ENCODE measurements at regions not wholly inside any gene's neighbourhood (a gene's known extent, or its start where the extent isn't known, plus 50 kb on each side); places are given as distances from the start of the nearest gene placed in this dataset.
"Not testable (repeated sequence)": the region's sequence is repeated elsewhere in the genome, so short reads cannot be mapped to it uniquely, and the experiment has no call there.

GRCh38 chr2:83960371-83960770, 498.7 kb downstream of the SUCLG1 start:
- DNase-seq: no peak

- DNase-seq: no peak
These were observed 499.8 kb downstream of the SUCLG1 start for GRCh38 chr2:83959266-83959665.

- no peak for DNase-seq
These were observed 502.1 kb downstream of the SUCLG1 start for GRCh38 chr2:83956991-83957390.

GRCh38 chr2:83953697-83954096, 505.4 kb downstream of the SUCLG1 start:
- no peak for DNase-seq

GRCh38 chr2:83951378-83951947, 507.6 kb downstream of the SUCLG1 start:
- no peak for DNase-seq

- no peak for DNase-seq
These were observed 509.7 kb downstream of the SUCLG1 start for GRCh38 chr2:83949361-83949760.

GRCh38 chr2:83944191-83944590, 514.9 kb downstream of the SUCLG1 start:
- no peak for DNase-seq

- no peak for DNase-seq
These were observed 515.8 kb downstream of the SUCLG1 start for GRCh38 chr2:83943265-83943664.

- no peak for DNase-seq
These were observed 517.2 kb downstream of the SUCLG1 start for GRCh38 chr2:83941886-83942285.

GRCh38 chr2:83933749-83934148, 525.3 kb downstream of the SUCLG1 start:
- no peak for DNase-seq

- DNase-seq: no peak
These were observed 535.5 kb downstream of the SUCLG1 start for GRCh38 chr2:83923531-83923930.

GRCh38 chr2:83916559-83916958, 542.5 kb downstream of the SUCLG1 start:
- DNase-seq: no peak

GRCh38 chr2:83915381-83915780, 543.7 kb downstream of the SUCLG1 start:
- no peak for DNase-seq

GRCh38 chr2:83908750-83909149, 550.3 kb downstream of the SUCLG1 start:
- no peak for DNase-seq

- DNase-seq: no peak
These were observed 557.8 kb downstream of the SUCLG1 start for GRCh38 chr2:83901317-83901716.

GRCh38 chr2:83900862-83901261, 558.2 kb downstream of the SUCLG1 start:
- DNase-seq: no peak

- no peak for DNase-seq
These were observed 559.8 kb downstream of the SUCLG1 start for GRCh38 chr2:83899271-83899670.

- DNase-seq: no peak
These were observed 564.1 kb downstream of the SUCLG1 start for GRCh38 chr2:83894976-83895375.

- no peak for DNase-seq
These were observed 571.3 kb downstream of the SUCLG1 start for GRCh38 chr2:83887757-83888156.

- no peak for DNase-seq
These were observed 580.0 kb downstream of the SUCLG1 start for GRCh38 chr2:83879127-83879526.

GRCh38 chr2:83877261-83877660, 581.8 kb downstream of the SUCLG1 start:
- DNase-seq: not testable (repeated sequence)

GRCh38 chr2:83874712-83875430, 584.2 kb downstream of the SUCLG1 start:
- DNase-seq: no peak

- no peak for DNase-seq
These were observed 585.0 kb downstream of the SUCLG1 start for GRCh38 chr2:83874066-83874465.

- no peak for DNase-seq
These were observed 586.0 kb downstream of the SUCLG1 start for GRCh38 chr2:83873110-83873509.

GRCh38 chr2:83866211-83866610, 592.9 kb downstream of the SUCLG1 start:
- DNase-seq: no peak

Data from activated naive CD4-positive, alpha-beta T cell (primary cell).